ENCODE measurements at regions not wholly inside any gene's neighbourhood (a gene's known extent, or its start where the extent isn't known, plus 50 kb on each side); places are given as distances from the start of the nearest gene placed in this dataset.
"Not testable (repeated sequence)": the region's sequence is repeated elsewhere in the genome, so short reads cannot be mapped to it uniquely, and the experiment has no call there.

- no peak for DNase-seq (ENCODE audit: low spot score)
These were observed 108.6 kb downstream of the NRN1 start for GRCh38 chr6:5898102-5898501.

- no peak for DNase-seq (ENCODE audit: low spot score)
These were observed 110.1 kb downstream of the NRN1 start for GRCh38 chr6:5896476-5897200.

GRCh38 chr6:5894357-5894756, 112.4 kb downstream of the NRN1 start:
- DNase-seq (ENCODE audit: low spot score): no peak

GRCh38 chr6:5893295-5893694, 113.4 kb downstream of the NRN1 start:
- DNase-seq (ENCODE audit: low spot score): no peak

- DNase-seq (ENCODE audit: low spot score): no peak
These were observed 114.1 kb downstream of the NRN1 start for GRCh38 chr6:5892669-5893068.

GRCh38 chr6:5878792-5879191, 127.9 kb downstream of the NRN1 start:
- no peak for DNase-seq (ENCODE audit: low spot score)

GRCh38 chr6:5876076-5876475, 130.6 kb downstream of the NRN1 start:
- DNase-seq (ENCODE audit: low spot score): no peak

GRCh38 chr6:5873976-5874375, 132.7 kb downstream of the NRN1 start:
- not testable (repeated sequence) for DNase-seq (ENCODE audit: low spot score)

GRCh38 chr6:5871296-5871695, 135.4 kb downstream of the NRN1 start:
- DNase-seq (ENCODE audit: low spot score): no peak

GRCh38 chr6:5869676-5870075, 137.0 kb downstream of the NRN1 start:
- no peak for DNase-seq (ENCODE audit: low spot score)

- no peak for DNase-seq (ENCODE audit: low spot score)
These were observed 137.5 kb downstream of the NRN1 start for GRCh38 chr6:5869261-5869660.

GRCh38 chr6:5866547-5867051, 140.1 kb downstream of the NRN1 start:
- no peak for DNase-seq (ENCODE audit: low spot score)

GRCh38 chr6:5865506-5866031, 141.2 kb downstream of the NRN1 start:
- DNase-seq (ENCODE audit: low spot score): no peak

- no peak for DNase-seq (ENCODE audit: low spot score)
These were observed 145.9 kb downstream of the NRN1 start for GRCh38 chr6:5860849-5861248.

- no peak for DNase-seq (ENCODE audit: low spot score)
These were observed 150.8 kb downstream of the NRN1 start for GRCh38 chr6:5855787-5856470.

GRCh38 chr6:5854899-5855298, 151.8 kb downstream of the NRN1 start:
- DNase-seq (ENCODE audit: low spot score): no peak

- peak; percentile 89 for DNase-seq (ENCODE audit: low spot score)
These were observed 155.4 kb downstream of the NRN1 start for GRCh38 chr6:5851261-5851757.

GRCh38 chr6:5850848-5851255, 155.9 kb downstream of the NRN1 start:
- peak; percentile 86 for DNase-seq (ENCODE audit: low spot score)

- DNase-seq (ENCODE audit: low spot score): no peak
These were observed 159.8 kb downstream of the NRN1 start for GRCh38 chr6:5846889-5847288.

- DNase-seq (ENCODE audit: low spot score): no peak
These were observed 160.4 kb downstream of the NRN1 start for GRCh38 chr6:5846335-5846734.

- no peak for DNase-seq (ENCODE audit: low spot score)
These were observed 163.6 kb downstream of the NRN1 start for GRCh38 chr6:5843078-5843477.

GRCh38 chr6:5840734-5841390, 165.9 kb downstream of the NRN1 start:
- no peak for DNase-seq (ENCODE audit: low spot score)

All from ecto neural progenitor cell (in vitro differentiated cells).